ENCODE measurements at regions not wholly inside any gene's neighbourhood (a gene's known extent, or its start where the extent isn't known, plus 50 kb on each side); places are given as distances from the start of the nearest gene placed in this dataset.
A peak's percentile ranks its signal among the peaks of the same experiment; 100 is the strongest.
"Not testable (repeated sequence)": the region's sequence is repeated elsewhere in the genome, so short reads cannot be mapped to it uniquely, and the experiment has no call there.

DNA sequence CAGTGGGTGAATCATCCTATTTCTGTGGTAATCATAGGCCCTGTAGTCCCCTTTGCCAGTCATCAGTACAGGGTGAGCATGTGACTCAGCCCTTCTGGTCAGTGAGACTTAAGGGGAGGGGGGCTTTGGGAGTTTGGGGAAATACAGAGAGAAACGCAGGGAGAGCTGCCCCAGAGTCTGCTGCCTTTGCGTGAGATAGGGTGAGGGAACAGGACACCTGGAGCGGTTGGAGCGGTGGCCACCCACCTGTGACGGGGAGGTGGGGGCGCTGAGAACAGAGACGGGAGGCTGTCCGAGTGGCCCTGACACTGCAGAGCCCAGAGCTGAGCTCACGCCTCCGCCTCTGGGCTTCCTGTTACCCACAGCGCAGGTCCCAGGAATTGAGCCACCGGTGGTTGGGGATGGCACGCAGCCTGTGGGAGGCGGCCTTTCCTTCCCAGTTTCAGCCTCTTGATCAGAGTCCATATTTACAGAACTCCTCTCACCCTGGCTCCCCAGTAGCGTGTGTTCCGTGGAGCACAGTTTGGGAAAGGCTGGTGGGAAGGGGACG, 92.0 kb upstream of the ERCC6L2 start:
- no peak for DNase-seq

DNA sequence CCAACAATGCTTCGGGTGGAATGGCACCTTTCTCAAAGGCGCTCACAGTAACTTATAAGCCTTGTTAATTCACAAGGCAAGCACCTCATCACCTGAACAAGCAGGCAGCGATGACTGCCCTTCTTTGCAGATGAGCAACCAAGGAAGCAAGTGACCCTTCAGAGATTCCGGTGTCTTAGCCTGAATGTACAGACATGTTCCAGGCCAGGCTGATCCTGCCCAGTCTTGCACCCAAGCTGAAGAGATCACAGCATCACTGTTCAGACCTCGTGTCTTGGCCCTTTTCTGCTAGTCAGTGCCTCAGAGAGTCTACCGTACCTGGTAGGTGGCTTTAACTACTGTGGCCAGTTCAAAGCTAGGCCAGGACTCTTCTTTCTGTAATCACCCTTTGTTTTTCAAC, 94.7 kb upstream of the ERCC6L2 start:
- no peak for DNase-seq

GRCh38 chr9:95780121-95780520, 95.4 kb upstream of the ERCC6L2 start:
- no peak for DNase-seq

DNA sequence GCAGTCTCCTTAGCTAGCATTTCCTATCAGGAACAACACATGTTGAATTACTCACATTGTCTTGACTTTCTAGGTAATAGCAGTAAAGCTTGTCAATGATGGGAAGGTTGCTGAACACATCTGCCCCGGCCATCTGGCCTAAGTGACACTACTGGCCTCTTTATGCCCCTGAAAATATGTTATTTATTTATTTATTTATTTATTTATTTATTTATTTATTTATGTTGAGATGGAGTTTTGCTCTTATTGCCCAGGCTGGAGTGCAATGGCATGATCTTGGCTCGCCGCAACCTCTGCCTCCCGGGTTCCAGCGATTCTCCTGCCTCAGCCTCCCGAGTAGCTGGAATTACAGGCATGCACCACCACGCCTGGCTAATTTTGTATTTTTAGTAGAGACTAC, 95.9 kb upstream of the ERCC6L2 start:
- DNase-seq, result not testable (repeated sequence)

DNA sequence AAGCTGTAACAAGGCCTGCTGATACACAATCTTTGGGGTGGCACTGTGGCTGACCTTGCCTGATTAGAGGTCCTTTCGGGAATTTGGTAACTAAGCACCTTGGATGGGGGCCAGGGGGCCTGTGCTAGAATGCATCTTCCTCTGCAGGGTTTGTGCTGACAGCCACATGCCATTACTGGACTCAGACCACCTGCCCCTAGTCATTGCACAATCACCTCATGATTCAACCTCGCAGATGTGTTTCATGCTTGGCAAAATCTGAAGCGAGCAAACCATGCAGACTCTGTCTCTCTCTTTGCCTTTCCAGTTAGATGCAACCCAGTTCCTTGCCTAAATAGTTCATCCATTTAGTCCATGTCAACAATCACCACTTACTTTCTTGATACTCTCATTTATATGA, 96.5 kb upstream of the ERCC6L2 start:
- DNase-seq, result no peak

GRCh38 chr9:95777136-95777535, 98.4 kb upstream of the ERCC6L2 start:
- DNase-seq, result no peak

DNA sequence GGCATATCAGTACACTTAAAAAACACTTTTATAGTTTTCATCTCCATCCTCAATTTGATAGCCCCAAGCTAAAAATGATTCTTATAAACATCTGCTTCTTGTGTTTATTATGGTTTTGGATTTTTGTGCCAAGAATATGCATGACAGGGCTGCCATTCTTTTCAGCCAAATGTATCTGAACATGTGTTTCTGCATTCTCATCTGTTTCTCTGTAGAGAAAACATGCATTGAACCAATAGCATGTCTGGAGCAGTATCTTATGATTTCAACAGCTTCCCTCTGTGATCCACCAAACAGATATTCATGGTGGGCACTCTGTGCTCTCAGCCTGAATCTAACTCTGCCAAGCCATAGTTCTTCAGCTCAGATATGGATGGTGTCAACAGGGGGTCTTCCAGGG, 99.3 kb upstream of the ERCC6L2 start:
- no peak for DNase-seq

DNA sequence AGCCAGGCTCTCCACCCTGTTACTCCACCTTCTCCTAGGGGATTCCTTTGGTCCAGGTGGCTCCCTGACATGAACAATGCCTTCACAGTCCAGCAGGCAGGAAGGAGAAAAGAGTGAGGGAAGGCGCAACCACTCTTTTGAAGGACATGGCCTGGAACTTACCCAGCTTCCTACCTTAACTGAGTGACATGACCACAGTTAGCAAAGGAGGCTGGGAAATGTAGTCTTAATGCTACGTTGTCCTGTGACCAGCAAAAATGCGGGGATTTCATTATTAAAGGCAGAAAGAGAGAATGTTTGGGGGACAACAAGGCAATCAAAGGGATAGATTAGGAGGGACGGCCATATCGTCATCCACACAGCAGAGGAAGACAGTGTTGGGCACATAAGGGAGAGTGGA, 100.3 kb upstream of the ERCC6L2 start:
- DNase-seq, result no peak

DNA sequence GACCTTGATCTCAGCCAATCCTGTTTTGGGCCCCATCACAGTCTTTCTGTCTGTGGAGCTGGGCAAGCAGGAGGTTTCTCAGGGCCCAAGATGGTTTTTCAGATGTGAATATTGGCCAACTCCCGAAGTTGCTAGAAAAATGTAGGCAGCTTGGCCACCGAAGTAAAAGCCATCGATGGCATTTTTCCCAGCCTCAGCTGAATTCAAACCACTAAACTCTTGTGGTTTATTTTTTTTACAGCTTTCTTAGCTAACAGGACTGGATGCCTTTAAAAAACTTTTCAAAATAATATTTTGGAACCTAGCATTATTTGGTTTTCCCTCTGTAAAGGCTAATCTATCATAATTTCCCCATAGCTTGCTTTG, 102.5 kb upstream of the ERCC6L2 start:
- DNase-seq, result no peak

GRCh38 chr9:95772320-95773052, 103.0 kb upstream of the ERCC6L2 start:
- peak; percentile 25 for DNase-seq

- DNase-seq, result no peak
These were observed 103.8 kb upstream of the ERCC6L2 start for GRCh38 chr9:95771556-95772246.

DNA sequence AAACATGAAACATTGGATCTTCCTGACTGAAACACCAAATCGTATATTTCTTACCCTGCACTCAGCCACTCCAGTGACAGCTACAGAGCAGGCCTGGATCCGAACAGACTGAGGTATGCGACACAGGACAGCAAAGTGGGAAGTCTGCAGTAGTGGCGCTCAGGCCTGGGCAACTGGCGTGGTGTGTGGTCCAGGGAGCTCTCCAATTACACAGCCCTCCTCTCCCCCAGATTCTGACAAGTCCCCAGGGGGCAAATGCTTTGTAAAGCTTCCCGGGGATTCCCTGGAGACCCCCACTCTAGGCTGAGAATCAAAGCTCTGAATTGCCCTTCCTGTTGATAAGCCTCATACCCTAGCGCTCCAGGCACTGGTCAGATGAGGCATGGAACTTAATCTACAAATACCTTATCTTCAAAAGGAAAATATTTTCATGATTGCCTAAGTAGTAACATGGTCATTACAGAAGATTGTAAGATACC, 104.8 kb upstream of the ERCC6L2 start:
- no peak for DNase-seq

DNA sequence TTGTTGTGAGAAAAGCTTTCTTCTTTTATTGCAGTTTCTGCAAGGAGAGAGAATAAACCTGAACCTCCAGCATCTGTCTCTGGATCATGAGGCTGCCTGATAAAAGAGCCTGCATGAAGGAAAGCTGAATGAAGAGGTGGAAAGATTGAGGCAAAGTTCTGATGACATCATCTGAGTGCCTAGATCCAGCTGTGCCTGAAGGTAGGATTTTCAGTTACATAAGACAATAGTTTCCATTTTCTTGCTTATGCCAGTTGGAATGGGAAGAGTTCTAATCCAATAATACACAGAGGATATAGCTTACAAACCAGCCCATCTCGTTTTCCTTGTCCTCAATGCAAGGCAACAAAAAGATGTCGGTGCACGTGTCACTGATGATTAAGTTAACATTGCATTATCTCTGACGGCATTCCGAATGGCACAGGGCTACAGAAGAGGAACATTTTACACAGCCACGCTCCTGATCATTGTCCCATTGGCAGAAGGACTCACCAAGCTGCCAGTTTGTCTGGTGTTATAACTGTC, 105.5 kb upstream of the ERCC6L2 start:
- no peak for DNase-seq

- no peak for DNase-seq
These were observed 106.0 kb upstream of the ERCC6L2 start for GRCh38 chr9:95769473-95769872.

DNA sequence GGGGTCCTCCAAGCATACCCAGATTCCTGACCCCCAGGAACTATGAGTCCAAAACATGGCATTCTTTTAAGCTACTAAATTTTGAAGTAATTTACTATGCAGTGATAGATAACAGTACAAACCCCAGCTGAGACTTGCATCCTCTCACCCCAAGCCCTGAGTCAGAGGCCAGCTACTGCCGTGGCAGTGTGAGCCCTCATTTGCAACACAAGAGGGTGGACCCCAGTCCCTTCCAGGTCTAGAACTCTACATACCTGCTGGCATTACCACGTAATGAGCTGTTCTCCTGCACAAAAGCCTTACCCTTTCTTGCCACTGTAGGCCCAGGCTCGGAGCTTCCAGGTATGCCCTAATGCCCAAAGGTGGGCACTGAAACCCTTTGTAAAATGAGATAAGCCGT, 108.6 kb upstream of the ERCC6L2 start:
- DNase-seq, result no peak

GRCh38 chr9:95764533-95765319, 110.8 kb upstream of the ERCC6L2 start:
- DNase-seq, result peak; percentile 27

DNA sequence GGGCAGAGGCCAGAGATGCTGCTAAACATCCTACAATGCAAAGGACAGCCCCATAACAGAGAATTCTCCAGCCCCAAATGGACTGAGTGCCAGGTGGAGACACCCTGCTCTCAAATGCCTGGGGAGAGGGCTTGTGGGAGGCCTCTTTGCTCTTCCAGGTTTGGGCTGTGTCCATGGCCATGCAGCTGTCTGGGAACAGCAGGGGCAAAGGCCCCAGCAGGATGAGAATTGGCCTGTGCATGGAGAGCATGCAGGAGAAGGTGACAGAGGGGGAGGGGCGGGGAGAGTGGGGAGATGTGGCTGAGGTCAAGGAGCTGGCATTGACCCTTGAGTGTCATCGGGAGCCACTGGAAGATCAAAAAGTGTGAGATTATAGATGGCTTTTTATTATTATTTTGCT, 111.5 kb upstream of the ERCC6L2 start:
- DNase-seq, result no peak

DNA sequence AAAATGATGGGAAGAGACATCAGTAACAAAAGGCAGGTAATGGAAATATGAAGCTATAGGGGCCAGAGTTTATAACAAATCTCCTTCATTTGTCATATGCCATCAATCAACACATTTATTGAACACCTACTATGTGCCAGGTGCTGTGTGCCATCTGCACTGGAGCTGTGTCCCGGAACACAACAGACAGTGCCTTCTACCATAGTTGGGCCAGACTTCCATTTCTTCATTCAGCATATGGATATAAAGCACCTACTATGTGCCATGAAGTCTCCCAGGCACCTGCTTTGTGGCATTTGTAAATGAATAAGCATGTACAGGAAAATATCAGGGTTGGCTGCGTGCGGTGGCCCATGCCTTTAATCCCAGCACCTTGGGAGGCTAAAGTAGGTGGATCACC, 112.5 kb upstream of the ERCC6L2 start:
- DNase-seq, result no peak

DNA sequence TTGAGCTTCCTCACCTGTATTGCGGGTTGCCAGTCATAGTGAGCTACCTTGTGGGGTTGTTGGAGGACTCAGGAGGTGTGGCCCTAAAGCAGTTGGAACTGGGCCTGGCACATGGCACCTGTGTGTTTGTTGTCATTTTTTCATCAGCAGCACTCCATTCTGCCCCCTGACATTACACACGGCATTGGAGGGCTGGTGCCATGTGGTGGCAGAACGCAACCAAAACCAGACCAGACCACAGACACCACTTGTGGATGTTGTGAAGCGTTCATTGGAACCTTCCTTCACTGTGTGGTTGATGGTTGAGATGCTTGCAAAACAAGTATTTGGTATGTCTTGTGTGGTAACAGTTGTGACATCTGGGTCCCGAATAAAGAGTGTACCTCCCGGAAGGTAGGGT, 113.2 kb upstream of the ERCC6L2 start:
- DNase-seq, result peak; percentile 42

- no peak for DNase-seq
These were observed 114.7 kb upstream of the ERCC6L2 start for GRCh38 chr9:95760791-95761190.

DNA sequence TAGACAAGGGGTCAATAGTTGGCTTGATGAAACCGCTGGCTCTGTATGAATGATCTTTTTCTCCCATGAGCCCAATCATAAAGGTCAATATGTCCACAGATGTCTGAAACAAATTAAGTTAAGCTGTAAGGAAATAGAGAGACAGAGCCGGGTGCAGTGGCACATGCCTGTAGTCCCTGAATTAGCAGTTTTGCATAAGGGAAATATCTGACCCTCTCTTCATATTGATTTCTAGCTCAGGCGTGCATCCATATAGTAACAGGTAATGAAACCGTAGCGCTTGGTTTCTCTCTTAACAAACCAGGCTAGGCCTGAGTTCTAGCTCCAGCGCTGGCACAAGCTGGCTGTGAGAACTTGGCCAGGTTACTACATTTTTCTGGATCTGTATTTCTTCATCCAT, 118.1 kb upstream of the ERCC6L2 start:
- DNase-seq, result no peak

GRCh38 chr9:95756986-95757385, 118.5 kb upstream of the ERCC6L2 start:
- DNase-seq, result no peak

DNA sequence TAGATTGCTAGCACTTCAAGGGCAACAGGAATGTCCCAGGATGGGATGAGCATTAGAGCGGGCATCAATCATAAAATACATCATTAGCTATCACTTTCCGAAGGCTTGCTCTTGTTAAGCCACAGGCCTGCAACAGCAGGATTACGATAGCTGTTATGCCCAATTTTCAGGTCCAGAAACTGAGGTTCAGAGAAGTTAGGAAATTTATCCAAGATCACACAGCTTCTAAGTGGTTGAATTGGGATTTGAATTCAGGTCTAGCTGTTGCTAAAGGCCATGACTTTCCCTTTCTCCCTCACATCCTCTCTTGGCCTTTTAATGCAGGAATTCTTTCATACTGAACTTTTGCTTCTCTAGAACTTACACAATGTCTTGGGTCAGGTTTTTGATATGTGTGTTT, 119.4 kb upstream of the ERCC6L2 start:
- no peak for DNase-seq

GRCh38 chr9:95755421-95755730, 120.1 kb upstream of the ERCC6L2 start:
- no peak for DNase-seq

All from DMS79 treated with DMSO at 0.1 percent for 48 hours (cell line).